Mammary epithelial cell (primary cell): ENCODE measurements at regions not wholly inside any gene's neighbourhood (a gene's known extent, or its start where the extent isn't known, plus 50 kb on each side); places are given as distances from the start of the nearest gene placed in this dataset.
"Not testable (repeated sequence)": the region's sequence is repeated elsewhere in the genome, so short reads cannot be mapped to it uniquely, and the experiment has no call there.

Source experiments
- EZH2 ChIP-seq: IDR thresholded peaks from 2 replicates; pipeline ENCODE4 v1.6.1; 2012; ENCODE audit warnings: low read length, inconsistent platforms, borderline replicate concordance
- TF ChIP-seq, protein P1 (sequence below), 2 donors: IDR thresholded peaks in 1 of 2; conservative IDR thresholded peaks in 1 of 2; 2 replicates each; pipeline ENCODE4 v1.5.1; 2011 to 2012; ENCODE audit warnings: inconsistent platforms in 2 of 2, low read length in 2 of 2, mild to moderate bottlenecking in 2 of 2, control low read depth in 1 of 2, low read depth in 1 of 2; ENCODE audit not compliant: insufficient read depth in 1 of 2; ENCODE audit errors: extremely low read depth in 1 of 2

DNA sequence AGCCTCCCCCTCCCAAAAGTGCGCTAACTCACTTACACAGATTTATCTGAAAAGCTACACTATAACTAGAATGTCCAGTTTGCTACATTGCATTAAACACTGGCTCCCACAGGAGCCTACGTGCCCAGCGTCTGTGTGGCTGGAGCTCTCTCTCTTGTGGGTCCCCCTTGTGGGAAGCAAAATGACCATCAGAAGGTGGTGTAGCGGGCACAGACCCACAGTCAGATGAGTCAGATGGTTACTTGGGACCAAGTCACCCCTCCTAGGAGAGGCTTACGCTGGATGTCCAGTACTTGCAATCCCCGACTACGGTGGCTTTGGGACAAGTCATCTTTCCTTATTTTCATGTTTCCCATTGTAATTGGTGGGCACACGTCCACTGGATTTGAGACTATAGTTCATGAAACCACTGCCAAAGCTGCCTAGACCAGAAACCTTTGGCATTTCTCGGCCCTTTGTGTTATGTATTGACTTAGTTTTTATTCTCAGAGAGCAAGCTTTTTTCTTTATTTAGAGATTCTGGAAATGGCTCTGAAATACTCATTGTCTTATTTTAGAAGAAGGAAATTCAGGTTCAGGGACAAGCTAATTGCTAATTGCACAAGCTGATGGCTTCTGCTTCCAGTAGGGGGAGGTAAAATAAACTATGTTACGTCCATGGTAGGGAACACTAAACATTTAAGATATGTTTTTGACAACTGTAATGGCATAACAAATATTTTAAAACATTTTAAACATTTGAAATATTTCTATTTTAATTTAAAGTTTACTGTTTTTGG lies 137.8 kb upstream of the GRK3 start:
- TF ChIP-seq, protein P1, sequence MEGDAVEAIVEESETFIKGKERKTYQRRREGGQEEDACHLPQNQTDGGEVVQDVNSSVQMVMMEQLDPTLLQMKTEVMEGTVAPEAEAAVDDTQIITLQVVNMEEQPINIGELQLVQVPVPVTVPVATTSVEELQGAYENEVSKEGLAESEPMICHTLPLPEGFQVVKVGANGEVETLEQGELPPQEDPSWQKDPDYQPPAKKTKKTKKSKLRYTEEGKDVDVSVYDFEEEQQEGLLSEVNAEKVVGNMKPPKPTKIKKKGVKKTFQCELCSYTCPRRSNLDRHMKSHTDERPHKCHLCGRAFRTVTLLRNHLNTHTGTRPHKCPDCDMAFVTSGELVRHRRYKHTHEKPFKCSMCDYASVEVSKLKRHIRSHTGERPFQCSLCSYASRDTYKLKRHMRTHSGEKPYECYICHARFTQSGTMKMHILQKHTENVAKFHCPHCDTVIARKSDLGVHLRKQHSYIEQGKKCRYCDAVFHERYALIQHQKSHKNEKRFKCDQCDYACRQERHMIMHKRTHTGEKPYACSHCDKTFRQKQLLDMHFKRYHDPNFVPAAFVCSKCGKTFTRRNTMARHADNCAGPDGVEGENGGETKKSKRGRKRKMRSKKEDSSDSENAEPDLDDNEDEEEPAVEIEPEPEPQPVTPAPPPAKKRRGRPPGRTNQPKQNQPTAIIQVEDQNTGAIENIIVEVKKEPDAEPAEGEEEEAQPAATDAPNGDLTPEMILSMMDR (conservative IDR thresholded peaks at IDR 0.05 in 1 of 2, IDR thresholded peaks at IDR 0.05 in 1 of 2; ENCODE audit: extremely low read depth in 1 of 2, insufficient read depth in 1 of 2, low read depth in 1 of 2, low read length in 2 of 2): peak; percentile 12 to 34
- TF ChIP-seq EZH2: not testable (repeated sequence)
